Gastroesophageal sphincter (tissue), 4 donors: ENCODE measurements at regions not wholly inside any gene's neighbourhood (a gene's known extent, or its start where the extent isn't known, plus 50 kb on each side); places are given as distances from the start of the nearest gene placed in this dataset.

Source experiments
- ATAC-seq: fragments of 150-250 bp; one replicate; pipeline ENCODE4 v1.9.1; 2016; ENCODE audit warnings: mild to moderate bottlenecking, moderate library complexity
- H3K27ac ChIP-seq, 4 donors: fragments of 200-600 bp; sonication (generic) in 3 of 4; 1 replicate in 3 of 4; 2 replicates in 1 of 4; pipeline ENCODE4 v1.5.1; 2016 to 2019
- H3K27me3 ChIP-seq: fragments of 200-600 bp; sonication (generic); one replicate; pipeline ENCODE4 v1.5.1; 2019
- H3K36me3 ChIP-seq, 2 donors: fragments of 200-600 bp; sonication (generic); one replicate each; pipeline ENCODE4 v1.5.1; 2019; ENCODE audit warnings: control low read depth in 1 of 2
- H3K4me1 ChIP-seq, 3 donors: fragments of 200-600 bp; sonication (generic); 1 replicate in 2 of 3; 2 replicates in 1 of 3; pipeline ENCODE4 v1.5.1; 2016 to 2019; ENCODE audit warnings: control low read depth in 2 of 3
- H3K4me3 ChIP-seq, 2 donors: fragments of 200-600 bp; sonication (generic); one replicate each; pipeline ENCODE4 v1.5.1; 2019; ENCODE audit warnings: mild to moderate bottlenecking in 1 of 2, moderate library complexity in 1 of 2
- H3K9me3 ChIP-seq, 3 donors: fragments of 200-600 bp; sonication (generic); one replicate each; pipeline ENCODE4 v1.5.1; 2017 to 2019; ENCODE audit warnings: control low read depth in 2 of 3
- EP300 ChIP-seq: sonication (generic); formaldehyde crosslinking; IDR thresholded peaks from one replicate; pipeline ENCODE4 v1.6.1; 2017; ENCODE audit warnings: antibody characterized with exemption, mild to moderate bottlenecking
- POLR2A ChIP-seq, 2 donors: fragments of 450-650 bp; IDR thresholded peaks; one replicate each; pipeline ENCODE4 v1.6.1; 2017; ENCODE audit warnings: antibody characterized with exemption in 2 of 2, mild to moderate bottlenecking in 2 of 2, moderate library complexity in 1 of 2
- POLR2AphosphoS5 ChIP-seq: sonication (generic); formaldehyde crosslinking; IDR thresholded peaks from one replicate; pipeline ENCODE4 v1.6.1; 2017; ENCODE audit warnings: antibody characterized with exemption
- WGBS, 2 donors: methylation state at CpG; one replicate each; pipeline ENCODE4 v1.1.5; 2018; ENCODE audit warnings: low coverage in 1 of 2; 5-methylcytosine and 5-hydroxymethylcytosine counted together
- TF ChIP-seq, protein P1 (sequence below), 4 experiments: fragments of 200-600 bp in 2 of 4; fragments of 450-650 bp in 2 of 4; sonication (generic) in 1 of 4; IDR thresholded peaks; one replicate each; pipeline ENCODE4 v1.5.1; 2017 to 2019; ENCODE audit warnings: antibody characterized with exemption in 4 of 4, mild to moderate bottlenecking in 2 of 4, moderate library complexity in 2 of 4

DNA sequence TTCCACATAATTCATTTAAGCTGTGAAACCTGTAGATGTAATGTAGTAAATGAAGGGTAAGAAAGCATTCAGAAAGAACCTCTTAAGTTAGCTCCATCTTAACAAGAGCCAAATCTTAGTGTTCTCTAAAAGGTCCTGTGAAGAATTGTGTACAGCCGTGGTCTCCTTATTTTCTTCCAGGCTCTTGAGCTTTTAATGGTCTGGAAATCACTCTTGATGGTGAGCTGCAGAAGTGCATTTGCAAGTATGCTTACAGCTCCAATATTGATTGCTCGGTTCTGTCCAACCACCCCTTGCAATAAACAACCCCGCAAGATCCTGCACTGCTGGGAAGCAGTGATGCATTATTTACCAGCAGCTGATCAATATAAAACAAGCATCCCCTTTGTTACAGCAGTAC is 690.8 kb upstream of the FZD8 start:
- ATAC-seq: no peak
- no peaks in the 10 kb centered on the region for H3K27me3 ChIP-seq
- H3K4me3 ChIP-seq: no peak overlapping the region
- no peak overlapping the region for H3K27ac ChIP-seq
- H3K9me3 ChIP-seq: no peaks in the 10 kb centered on the region
- H3K4me1 ChIP-seq: no peaks in the 10 kb centered on the region
- no peaks in the 10 kb centered on the region for H3K36me3 ChIP-seq
- 95 to 100% methylated on average over 3 of the region's 3 CpGs for WGBS, 2 donors
- TF ChIP-seq POLR2AphosphoS5: no peak
- no peak for TF ChIP-seq POLR2A (IDR thresholded peaks at IDR 0.05)
- no peak for TF ChIP-seq EP300
- TF ChIP-seq, protein P1, sequence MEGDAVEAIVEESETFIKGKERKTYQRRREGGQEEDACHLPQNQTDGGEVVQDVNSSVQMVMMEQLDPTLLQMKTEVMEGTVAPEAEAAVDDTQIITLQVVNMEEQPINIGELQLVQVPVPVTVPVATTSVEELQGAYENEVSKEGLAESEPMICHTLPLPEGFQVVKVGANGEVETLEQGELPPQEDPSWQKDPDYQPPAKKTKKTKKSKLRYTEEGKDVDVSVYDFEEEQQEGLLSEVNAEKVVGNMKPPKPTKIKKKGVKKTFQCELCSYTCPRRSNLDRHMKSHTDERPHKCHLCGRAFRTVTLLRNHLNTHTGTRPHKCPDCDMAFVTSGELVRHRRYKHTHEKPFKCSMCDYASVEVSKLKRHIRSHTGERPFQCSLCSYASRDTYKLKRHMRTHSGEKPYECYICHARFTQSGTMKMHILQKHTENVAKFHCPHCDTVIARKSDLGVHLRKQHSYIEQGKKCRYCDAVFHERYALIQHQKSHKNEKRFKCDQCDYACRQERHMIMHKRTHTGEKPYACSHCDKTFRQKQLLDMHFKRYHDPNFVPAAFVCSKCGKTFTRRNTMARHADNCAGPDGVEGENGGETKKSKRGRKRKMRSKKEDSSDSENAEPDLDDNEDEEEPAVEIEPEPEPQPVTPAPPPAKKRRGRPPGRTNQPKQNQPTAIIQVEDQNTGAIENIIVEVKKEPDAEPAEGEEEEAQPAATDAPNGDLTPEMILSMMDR (IDR thresholded peaks at IDR 0.05): no peak

DNA sequence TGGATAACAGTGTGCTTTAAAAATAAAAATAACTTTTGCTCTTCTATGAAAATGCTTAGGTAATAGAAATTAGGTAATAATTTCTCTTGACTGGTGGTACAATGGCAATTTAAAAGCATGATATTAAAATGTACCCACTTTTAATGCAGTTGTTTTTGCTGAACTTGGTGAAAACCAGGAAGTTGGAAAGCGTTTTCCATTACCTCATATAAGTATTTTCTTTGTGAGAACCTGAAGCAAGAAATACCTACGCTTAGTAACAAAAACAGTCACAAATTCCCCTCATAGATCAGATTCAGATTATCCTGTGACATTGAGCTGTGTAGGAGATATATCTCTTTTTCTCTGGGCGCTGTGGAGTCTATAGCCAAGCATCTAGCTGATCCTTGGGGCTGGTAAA is 689.0 kb upstream of the FZD8 start:
- 83 to 85% methylated on average over 1 to 3 of the region's 3 CpGs for WGBS, 2 donors
- Histone ChIP-seq H3K27ac (no peak overlapping the region), H3K9me3 (no peaks in the 10 kb centered on the region), H3K36me3 (no peaks in the 10 kb centered on the region), H3K27me3 (no peaks in the 10 kb centered on the region), H3K4me1 (no peaks in the 10 kb centered on the region), H3K4me3 (no peak overlapping the region)
- TF ChIP-seq EP300 (no peak), POLR2AphosphoS5 (no peak), POLR2A (IDR thresholded peaks at IDR 0.05) (no peak)
- TF ChIP-seq, protein P1 (IDR thresholded peaks at IDR 0.05): no peak
- ATAC-seq: no peak

DNA sequence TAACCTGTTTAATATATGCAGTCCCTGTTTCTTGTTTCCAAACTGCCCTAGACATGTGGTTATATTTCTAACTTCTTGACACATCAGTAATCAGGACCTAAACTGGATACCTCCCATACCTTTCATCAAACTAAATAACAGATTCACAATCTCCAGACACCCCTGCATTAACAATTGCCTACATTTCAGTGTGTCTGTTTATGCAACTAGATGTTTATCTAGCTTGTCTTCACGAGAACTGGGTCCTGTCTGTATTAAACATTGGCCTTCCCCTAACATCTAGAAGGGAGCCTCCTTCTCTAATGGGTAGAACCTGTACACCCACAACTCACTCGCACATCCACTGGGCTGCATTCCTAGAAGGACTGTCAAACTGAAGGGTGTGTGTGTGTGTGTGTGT is 683.7 kb upstream of the FZD8 start:
- Histone ChIP-seq H3K27me3 (no peaks in the 10 kb centered on the region), H3K9me3 (no peaks in the 10 kb centered on the region), H3K4me3 (no peak overlapping the region), H3K36me3 (no peaks in the 10 kb centered on the region), H3K4me1 (no peaks in the 10 kb centered on the region), H3K27ac (no peak overlapping the region)
- 46 to 64% methylated on average over 1 to 2 of the region's 2 CpGs for WGBS, 2 donors
- no peak for ATAC-seq
- TF ChIP-seq POLR2AphosphoS5 (no peak), POLR2A (IDR thresholded peaks at IDR 0.05) (no peak), EP300 (no peak)
- TF ChIP-seq, protein P1 (IDR thresholded peaks at IDR 0.05): no peak

DNA sequence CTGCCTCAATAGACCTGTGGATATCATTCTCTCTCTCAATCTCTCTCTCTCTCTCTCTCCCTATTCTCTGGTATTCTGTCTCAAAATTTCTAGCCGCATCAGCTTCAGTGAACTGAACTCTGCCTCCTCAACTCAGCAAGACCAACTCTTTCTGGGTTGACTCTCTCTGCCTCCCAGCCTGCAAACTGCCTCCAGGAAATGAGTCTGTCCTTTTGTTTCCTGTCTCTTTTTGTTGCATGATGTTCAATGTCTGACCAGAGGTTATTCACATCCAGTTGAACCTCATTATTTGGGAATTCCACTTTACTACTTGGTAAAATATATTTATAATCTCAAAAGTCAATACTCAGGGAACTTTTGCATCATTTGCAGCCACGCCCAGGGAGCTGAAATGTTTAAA is 682.7 kb upstream of the FZD8 start:
- no peak for ATAC-seq
- no peaks in the 10 kb centered on the region for H3K27me3 ChIP-seq
- no peaks in the 10 kb centered on the region for H3K9me3 ChIP-seq
- H3K4me3 ChIP-seq: no peak overlapping the region
- 92 to 100% methylated on average over 2 of the region's 2 CpGs for WGBS, 2 donors
- H3K4me1 ChIP-seq: no peaks in the 10 kb centered on the region
- no peak for TF ChIP-seq POLR2AphosphoS5
- TF ChIP-seq POLR2A (IDR thresholded peaks at IDR 0.05): no peak
- no peak for TF ChIP-seq EP300
- TF ChIP-seq, protein P1 (IDR thresholded peaks at IDR 0.05): no peak
- H3K36me3 ChIP-seq: no peaks in the 10 kb centered on the region
- H3K27ac ChIP-seq: no peak overlapping the region

DNA sequence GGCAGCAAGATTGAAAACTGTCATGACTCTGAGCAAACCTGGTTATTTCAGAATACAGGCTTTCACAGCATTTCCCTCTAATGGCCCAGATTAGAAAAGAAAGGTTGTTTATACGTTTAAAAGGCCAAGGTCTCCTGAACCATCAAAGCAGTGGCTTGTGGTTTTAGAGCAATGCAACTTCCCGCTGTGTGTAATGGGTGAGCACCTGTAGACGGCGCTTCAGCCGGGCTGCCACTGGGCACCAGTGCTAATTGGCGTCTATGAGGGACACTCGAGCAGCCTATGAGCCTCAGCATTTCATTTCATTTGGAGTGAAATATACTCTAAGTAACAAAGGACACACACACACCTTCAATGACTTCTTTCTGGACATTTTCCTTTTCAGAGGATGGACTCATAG is 671.0 kb upstream of the FZD8 start:
- no peaks in the 10 kb centered on the region for H3K4me1 ChIP-seq
- no peaks in the 10 kb centered on the region for H3K36me3 ChIP-seq
- ATAC-seq: no peak
- H3K27me3 ChIP-seq: no peaks in the 10 kb centered on the region
- WGBS, 2 donors: 83 to 86% methylated on average over 5 to 7 of the region's 7 CpGs
- no peak overlapping the region for H3K4me3 ChIP-seq
- no peak for TF ChIP-seq POLR2A (IDR thresholded peaks at IDR 0.05)
- no peak for TF ChIP-seq POLR2AphosphoS5
- TF ChIP-seq, protein P1 (IDR thresholded peaks at IDR 0.05): no peak
- TF ChIP-seq EP300: no peak
- H3K9me3 ChIP-seq: no peaks in the 10 kb centered on the region
- H3K27ac ChIP-seq: no peak overlapping the region
